NCI-H146 treated with DMSO at 0.1 percent for 48 hours (cell line): ENCODE measurements at regions not wholly inside any gene's neighbourhood (a gene's known extent, or its start where the extent isn't known, plus 50 kb on each side); places are given as distances from the start of the nearest gene placed in this dataset.
A peak's percentile ranks its signal among the peaks of the same experiment; 100 is the strongest.
"Not testable (repeated sequence)": the region's sequence is repeated elsewhere in the genome, so short reads cannot be mapped to it uniquely, and the experiment has no call there.

Source experiments
- DNase-seq: peaks from one replicate; lab custom pipeline; 2025; ENCODE audit not compliant: unreplicated experiment; lab: John Stamatoyannopoulos, UW

DNA sequence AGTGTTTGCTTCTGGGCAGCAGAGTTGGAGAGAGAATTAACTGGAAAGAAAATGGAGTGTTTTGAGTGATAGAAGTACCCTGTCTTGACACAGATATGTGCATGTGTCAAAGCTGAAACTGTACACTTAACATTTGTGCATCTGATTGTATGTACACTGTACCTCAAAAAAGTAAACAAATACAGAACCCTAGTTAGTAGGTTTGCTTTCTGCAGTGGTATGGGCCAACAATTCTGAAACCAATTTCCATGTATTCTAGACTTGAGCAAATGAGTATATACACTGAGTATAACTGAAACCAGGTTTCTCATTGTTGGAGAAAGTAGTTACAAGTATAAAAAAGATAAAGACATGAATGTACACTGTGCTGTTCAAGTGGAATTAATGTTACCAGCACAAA, 52.4 kb downstream of the ELAPOR2 start:
- no peak for DNase-seq

DNA sequence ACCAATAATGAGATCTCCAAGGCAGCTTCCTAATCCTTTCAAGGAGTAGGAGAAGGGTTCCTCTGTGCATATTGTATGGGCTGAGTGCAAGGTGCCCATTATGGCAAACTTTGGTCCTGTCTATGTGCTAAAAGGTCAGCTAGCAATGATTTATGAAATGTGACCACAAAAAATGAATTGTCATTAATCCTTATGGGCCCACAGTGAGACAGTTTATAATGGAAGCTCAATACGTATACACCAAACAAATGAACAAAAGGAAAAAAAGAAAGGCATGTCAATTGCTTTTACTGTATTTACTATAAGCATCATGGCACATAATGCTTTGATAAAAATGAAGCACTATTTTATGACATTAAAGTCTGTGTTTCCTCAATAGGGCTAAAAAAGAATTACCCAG, 54.5 kb downstream of the ELAPOR2 start:
- DNase-seq, result no peak

DNA sequence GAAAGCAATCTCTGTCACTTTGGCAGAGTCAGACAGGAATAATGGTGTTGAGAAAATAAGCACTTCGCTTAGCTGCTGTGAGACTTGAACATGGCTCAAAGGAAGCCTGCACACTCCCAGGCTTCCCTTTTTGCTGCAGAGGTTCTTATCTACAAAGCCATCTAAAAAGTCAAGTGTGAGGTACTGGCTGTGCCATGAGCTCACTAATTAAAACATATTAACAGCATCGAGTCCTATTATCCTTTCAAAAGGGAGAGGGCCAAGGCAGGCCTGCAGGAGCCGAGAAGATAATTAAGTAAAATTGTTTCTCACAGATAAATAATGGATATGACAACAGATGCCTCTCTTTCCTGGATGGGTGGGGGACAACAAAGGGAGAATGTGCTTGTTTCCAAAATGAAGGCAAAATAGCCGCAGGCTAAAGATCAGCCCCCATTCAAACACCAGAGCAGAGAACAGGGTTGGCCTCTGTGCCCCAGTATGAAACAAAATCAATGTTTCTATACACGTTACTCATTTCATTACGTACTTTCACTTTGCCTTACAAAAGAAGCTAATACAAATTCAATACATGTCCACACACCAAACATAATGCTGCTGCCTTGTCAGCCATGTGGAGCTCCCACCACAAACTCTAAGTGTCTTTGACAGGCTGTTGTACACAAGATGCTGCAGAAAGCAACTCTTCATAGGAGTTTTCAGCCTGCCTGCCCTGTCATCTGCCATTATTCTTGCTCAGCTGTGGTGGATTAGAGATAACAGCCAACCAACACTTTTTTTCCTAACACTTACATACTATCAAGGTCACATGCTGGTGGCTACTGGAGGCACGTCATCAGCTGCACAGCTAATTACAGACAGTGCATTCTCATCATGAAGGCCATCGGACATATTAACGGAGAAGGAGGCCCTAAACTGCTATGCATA, 55.3 kb downstream of the ELAPOR2 start:
- DNase-seq, result peak; percentile 95

DNA sequence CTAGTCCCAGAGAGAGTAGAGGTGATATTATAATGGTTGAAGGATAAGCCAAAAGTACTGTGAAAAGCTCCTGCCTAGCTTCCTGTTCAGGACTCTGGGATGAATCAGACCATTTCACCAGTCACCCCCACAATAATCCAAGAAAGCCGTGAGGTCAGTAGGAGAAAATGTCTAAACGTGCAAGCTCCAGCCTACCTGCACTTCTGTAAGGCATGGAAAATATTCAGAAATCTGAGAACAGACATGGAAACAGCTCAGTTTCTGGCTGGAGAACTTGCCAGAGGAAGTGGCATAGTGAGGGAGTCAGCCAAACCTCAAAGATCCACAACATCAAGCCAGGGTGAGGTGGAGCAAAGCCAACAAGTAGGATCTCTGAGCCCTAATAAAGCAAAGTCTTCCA, 58.2 kb downstream of the ELAPOR2 start:
- no peak for DNase-seq

DNA sequence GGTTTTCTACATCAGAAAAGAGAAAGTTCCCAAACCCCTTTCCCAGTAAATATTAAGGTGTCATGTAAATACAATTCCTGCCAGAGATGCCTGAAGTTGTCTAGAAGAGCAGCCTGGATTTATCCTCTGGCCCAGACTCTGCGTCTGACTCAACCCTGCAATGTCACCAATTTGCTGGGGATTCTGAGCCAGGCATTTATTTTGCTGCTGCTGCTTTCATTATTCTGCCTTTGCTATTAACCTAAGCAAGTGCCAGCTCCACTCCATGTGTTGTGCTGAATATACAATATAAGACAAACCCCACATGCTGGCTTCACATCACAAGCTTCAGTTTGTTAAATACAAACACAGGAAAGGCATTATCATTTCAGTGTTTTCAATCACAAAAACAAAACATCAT, 59.1 kb downstream of the ELAPOR2 start:
- DNase-seq, result no peak

DNA sequence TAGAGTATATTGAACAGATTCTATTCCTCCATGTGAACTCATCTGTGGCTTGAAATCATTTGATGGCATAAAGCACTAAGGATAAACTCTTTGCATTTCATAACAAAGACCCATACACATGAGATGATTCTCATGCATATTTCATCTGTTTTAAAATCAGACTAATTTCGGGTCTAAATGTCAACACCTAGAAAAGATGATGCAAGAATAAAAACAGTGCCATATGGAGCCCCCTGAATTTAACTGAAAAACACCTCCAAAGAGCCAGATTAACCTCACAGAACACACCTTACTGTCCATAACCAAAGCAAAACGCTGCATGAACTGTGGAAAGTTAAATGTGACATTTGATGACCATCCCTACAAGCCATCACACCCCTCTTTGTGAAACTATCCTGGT, 59.7 kb downstream of the ELAPOR2 start:
- DNase-seq, result no peak

DNA sequence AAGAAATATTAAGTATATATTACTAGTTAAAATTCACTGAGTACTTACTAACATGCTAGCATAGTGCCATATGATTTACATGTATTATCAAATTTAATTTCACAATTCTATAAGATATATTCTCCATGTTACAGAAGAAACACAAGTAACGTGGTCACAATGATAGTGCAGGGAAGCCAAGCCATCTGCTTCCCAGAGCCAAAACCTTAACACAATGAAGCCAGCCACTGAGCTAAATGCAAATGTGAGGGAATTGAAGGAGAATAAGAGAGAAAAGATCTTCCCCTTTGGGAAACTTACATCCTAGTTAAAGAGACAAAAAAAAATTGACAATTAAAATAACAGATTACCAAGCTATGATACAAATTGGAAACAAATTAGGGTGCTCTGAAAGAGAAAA, 63.6 kb downstream of the ELAPOR2 start:
- DNase-seq, result no peak

DNA sequence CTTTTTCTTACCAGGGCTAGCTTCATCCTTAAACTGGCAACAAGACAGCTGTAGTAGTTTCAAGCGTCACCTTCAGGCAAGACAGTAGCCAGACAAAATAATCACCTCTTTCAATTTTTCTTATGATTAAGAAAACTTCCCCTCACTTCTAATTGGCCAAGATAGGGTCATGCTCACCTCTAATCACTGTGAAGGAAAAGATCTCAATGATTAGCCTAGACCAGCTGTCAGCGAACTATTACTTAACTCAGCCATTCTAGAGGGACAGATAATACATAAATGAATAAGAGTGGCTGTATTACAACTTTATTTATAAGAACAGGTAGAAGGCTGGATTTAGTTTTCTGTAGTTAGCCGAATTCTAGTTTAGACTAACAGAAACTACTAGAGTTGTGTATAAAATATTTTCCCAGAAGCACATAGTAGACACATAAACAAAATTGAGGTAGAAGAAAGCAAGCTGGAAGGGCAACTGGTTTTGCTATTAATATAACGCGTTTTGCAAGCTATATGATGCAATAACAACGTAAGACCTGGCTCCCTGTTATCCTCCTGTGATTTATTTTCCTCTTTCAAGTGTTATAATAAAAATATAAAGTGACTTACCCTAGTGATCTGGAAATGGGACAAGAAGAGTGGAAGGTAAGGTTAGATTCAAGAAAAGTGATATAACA, 64.3 kb downstream of the ELAPOR2 start:
- DNase-seq, result no peak

DNA sequence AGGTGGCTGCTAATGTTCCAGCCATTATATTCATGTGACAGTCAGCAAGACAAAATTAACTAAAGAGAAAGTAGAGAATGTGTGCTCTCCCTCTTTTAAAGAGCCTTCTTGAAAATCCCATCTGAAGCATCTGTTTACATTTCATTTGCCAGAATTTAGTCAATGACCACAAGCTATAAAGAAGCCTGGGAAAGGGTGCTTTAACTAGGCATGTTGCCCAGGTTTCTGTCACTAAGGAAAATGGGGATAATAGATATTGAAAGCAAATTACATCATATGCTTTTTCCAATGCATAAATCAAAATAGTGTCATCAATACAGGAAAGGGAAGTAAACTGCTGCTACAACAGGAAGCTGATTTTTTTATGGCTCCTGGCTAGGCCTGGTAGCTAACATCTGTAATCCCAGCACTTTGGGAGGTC, 67.7 kb downstream of the ELAPOR2 start:
- DNase-seq, result no peak

DNA sequence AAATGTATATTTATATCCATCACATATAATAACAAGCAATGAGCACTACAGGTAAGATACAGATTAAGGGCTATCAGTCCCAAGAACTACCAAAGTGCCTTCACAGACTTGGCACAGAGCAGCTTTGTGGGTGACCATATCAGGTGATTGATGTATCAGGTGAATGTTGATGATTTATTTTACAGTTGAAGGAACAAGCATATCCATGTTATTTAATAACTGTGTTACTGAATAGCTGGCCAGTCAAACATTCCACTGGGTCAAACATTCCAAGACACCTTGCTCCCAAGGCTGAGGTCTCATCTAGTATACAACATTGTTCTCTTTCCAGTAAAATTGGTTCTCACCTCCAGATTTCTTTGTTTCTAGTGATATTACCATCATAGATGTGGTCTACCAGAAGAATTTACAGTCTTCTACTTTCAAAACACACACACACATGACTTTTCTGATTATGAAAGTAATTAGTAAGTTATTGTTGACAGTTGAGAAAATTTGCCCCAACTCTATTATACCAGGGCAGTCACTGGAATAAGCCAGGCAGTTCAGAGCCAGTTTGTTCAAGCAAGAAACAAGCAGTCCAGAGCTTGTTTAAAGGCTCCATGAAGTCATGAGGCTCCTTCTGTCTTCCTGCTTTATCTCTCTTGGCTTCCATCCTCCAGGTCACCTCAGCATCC, 68.2 kb downstream of the ELAPOR2 start:
- DNase-seq, result no peak

DNA sequence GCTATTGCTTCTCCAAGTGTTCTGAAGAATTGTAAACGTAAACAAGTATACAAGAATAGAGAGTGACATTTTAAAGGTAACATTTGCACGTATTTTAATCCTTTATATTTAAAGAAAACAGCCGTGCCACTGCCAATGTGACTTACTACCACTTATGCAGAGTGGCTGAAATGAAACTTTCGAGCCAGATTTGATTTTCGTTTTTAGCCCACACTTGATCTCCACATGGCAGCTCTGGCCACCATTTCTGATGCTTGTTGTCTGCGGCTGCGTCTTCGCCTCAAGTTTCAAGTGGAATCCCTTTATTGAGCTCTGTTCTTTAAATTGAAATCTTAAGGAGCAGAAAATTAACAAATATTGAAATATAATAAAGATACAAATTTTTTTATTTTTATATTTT, 70.0 kb downstream of the ELAPOR2 start:
- DNase-seq, result no peak

DNA sequence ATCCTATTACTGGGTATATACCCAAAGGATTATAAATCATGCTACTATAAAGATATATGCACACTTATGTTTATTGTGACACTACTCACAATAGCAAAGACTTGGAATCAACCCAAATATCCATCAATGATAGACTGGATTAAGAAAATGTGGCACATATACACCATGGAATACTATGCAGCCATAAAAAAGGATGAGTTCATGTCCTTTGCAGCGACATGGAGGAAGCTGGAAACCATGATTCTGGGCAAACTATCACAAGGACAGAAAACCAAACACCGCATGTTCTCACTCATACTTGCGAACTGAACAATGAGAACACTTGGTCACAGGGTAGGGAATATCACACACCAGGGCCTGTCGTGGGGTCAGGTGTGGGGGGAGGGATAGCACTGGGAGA, 71.6 kb downstream of the ELAPOR2 start:
- not testable (repeated sequence) for DNase-seq

DNA sequence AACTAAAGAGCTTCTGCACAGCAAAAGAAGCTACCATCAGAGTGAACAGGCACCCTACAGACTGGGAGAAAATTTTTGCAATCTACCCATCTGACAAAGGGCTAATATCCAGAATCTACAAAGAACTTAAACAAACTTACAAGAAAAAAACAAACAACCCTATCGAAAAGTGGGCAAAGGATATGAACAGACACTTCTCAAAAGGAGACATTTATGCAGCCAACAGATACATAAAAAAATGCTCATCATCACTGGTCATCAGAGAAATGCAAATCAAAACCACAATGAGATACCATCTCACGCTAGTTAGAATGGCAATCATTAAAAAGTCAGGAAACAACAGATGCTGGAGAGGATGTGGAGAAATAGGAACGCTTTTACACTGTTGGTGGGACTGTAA, 72.1 kb downstream of the ELAPOR2 start:
- not testable (repeated sequence) for DNase-seq

DNA sequence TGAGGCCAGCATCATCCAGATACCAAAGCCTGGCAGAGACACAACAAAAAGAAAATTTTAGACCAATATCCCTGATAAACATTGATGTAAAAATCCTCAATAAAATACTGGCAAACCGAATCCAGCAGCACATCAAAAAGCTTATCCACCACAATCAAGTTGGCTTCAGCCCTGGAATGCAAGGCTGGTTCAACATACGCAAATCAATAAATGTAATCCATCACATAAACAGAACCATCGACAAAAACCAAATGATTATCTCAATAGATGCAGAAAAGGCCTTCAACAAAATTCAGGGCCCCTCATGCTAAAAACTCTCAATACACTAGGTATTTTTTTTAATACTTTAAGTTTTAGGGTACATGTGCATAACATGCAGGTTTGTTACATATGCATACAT, 74.1 kb downstream of the ELAPOR2 start:
- DNase-seq, result not testable (repeated sequence)

DNA sequence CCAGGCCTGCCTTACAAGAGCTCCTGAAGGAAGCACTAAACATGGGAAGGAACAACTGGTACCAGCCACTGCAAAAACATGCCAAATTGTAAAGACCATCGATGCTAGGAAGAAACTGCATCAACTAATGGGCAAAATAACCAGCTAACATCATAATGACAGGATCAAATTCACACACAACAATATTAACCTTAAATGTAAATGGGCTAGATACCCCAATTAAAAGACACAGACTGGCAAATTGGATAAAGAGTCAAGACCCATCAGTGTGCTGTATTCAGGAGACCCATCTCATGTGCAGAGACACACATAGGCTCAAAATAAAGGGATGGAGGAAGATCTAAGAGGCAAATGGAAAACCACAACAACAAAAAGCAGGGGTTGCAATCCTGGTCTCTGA, 75.8 kb downstream of the ELAPOR2 start:
- DNase-seq, result not testable (repeated sequence)

DNA sequence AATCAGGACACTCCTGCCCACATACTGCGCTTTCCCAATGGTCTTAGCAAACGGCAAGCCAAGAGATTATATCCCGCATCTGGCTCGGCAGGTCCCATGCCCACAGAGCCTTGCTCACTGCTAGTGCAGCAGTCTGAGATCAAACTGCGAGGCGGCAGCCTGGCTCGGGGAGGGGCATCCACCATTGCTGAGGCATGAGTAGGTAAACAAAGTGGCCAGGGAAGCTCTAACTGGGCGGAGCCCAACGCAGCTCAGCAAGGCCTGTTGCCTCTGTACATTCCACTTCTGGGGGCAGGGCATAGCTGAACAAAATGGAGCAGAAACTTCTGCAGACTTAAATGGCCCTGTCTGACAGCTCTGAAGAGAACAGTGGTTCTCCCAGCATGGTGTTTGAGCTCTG, 77.5 kb downstream of the ELAPOR2 start:
- DNase-seq, result not testable (repeated sequence)

DNA sequence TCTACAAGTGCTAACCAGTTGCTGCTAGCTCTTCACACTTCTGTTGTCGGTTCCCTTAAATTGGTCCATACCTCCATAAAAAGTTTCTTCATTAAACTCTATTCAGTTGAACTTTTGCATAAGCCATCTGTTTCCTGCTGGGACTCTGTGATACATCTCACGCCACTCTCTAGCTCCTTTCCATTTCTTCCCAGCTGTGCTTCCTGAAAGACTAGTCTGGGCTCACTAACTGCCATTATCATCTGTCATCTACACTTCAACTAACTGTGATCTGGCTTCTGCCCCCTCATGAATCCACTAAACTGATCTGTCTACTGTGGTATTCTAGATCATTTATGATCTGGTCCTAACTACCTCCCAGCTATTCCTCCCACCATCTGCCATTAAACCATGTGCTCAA, 78.3 kb downstream of the ELAPOR2 start:
- no peak for DNase-seq

DNA sequence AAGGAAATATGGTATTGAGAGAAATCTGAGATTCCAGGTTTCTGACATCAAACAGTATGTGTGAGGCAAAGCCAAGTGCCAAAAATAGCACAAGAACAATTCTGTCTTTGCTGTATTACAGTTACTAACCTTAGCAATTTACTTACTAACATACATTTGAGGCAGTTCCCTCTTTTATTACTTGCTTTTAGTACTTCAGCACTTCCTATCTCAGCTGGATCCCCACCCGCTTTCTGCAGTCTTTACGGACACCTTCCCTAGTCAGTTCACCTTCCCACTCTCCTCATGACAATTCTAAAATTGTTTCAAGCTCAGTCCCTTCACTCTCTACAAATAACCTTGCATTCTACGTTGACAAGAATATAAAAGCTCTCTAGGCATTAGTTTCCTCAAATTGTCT, 79.2 kb downstream of the ELAPOR2 start:
- no peak for DNase-seq

DNA sequence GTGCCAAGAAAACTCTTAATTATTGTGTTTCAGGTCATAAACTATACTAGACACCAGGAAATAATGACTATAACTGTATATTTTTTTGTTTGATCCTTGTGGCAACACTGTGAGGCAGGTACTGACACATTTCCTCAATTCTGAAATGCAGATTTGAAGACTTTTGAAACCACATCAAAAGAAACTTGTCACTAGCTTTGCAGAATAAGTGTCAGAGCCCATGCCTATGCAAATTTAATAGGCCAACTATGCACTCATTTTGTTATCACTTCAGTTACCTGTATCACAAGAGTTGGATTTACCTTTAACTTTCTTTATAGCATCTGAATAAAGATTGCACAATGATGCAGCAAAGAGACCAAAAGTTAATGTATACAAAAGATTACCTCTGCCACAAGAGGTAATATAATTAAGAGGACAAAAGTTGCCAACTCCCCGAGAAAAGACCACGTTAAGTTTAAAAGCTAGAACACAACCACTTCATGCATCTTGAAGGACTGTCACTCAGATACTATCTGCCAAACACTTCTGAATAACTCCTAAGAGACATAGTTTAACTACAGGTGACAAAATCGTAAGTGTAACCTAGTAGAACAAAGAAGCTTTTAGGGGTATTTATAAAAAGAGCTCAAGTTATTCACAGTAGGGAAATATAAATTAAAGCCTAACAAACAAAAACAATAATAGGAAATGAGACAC, 80.5 kb downstream of the ELAPOR2 start:
- no peak for DNase-seq

DNA sequence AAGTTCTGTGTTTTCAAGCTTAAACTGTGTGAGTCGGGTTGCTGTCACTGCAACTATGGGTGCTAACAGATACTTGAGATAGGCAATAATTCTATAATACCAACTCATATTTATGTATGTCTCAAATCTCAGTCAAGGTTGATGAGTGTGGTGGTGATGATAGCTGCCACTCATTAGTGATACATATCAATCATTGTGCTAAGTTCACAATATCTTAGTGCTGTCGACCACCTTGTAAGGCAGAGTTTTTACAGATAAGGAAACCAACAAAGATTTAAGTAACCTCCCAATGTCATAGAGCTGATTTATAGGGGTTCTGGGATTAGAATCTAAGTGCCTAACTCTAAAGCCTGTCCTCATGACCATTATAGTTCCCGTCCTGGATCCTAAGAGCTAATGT, 82.5 kb downstream of the ELAPOR2 start:
- no peak for DNase-seq

DNA sequence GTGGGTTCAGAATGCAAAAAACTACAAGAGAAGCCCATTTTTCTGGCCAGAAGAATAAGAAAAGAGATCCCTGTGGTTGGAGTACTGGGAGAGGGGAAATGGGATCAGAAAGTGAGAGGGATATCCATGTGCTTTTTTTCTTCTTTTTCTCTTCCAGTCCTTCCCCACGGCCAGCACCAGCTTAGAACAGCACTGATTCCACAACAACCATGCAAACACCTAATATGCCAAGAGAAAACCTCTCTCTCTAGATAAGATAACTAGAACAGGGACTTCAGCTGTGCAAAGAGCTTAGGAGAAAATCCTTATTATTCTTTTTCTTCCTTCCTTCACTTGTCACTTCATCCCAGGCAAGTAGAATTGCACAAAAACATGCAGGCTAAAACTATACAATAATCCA, 83.5 kb downstream of the ELAPOR2 start:
- DNase-seq, result no peak
